Panc1 (cell line): ENCODE measurements at regions not wholly inside any gene's neighbourhood (a gene's known extent, or its start where the extent isn't known, plus 50 kb on each side); places are given as distances from the start of the nearest gene placed in this dataset.

Source experiments
- ATAC-seq: fragments of 200-7000 bp; cut with Tn5 transposase; 2 replicates; pipeline ENCODE4 v1.9.1; 2020; ENCODE audit warnings: mild to moderate bottlenecking, moderate library complexity
- BruUV-seq: library from RNA; stranded (reverse); fragments of 400-500 nt; replicated peaks from 2 replicates; lab custom pipeline; 2021; lab: Mats Ljungman, UMichigan
- CTCF ChIA-PET: fragments of 300-600 bp; sonication (Branson Sonifier 250); formaldehyde crosslinking; loops from one replicate; lab custom pipeline; 2022; ENCODE audit warnings: antibody characterized with exemption; lab: Charles Lee
- POLR2A ChIA-PET: fragments of 300-600 bp; sonication (Branson Sonifier 250); formaldehyde crosslinking; loops from one replicate; lab custom pipeline; 2022; ENCODE audit warnings: antibody characterized with exemption; lab: Charles Lee
- DNase-seq: peaks from one replicate; pipeline ENCODE4 v3.0.0-alpha.2; 2010; ENCODE audit warnings: low read depth, low spot score
- H3K27ac ChIP-seq: 2 replicates; pipeline ENCODE4 v1.5.1; 2011; ENCODE audit warnings: mild to moderate bottlenecking, low read length, inconsistent platforms
- H3K27me3 ChIP-seq: fragments of 200-500 bp; sonication (Bioruptor generic); 2 replicates; pipeline ENCODE4 v1.6.0; 2014; ENCODE audit warnings: low read length, inconsistent platforms; ENCODE audit not compliant: control insufficient read depth, insufficient read depth
- H3K36me3 ChIP-seq: fragments of 200-500 bp; sonication (Bioruptor generic); 2 replicates; pipeline ENCODE4 v1.5.1; 2014; ENCODE audit warnings: inconsistent platforms, mild to moderate bottlenecking, low read length, moderate library complexity; ENCODE audit not compliant: control insufficient read depth, insufficient read depth
- H3K4me1 ChIP-seq: 2 replicates; pipeline ENCODE4 v1.5.1; 2011; ENCODE audit warnings: inconsistent platforms, mild to moderate bottlenecking, low read length, moderate library complexity; ENCODE audit not compliant: control insufficient read depth, insufficient read depth
- H3K4me3 ChIP-seq, 2 experiments: 2 replicates each; pipeline ENCODE4 v1.5.1; 2011 to 2012; ENCODE audit warnings: low read depth in 2 of 2, low read length in 2 of 2, mild to moderate bottlenecking in 2 of 2, inconsistent platforms in 1 of 2, moderate library complexity in 1 of 2
- H3K9me3 ChIP-seq: fragments of 200-500 bp; sonication (Bioruptor generic); 2 replicates; pipeline ENCODE4 v1.5.1; 2014; ENCODE audit warnings: low read depth, mild to moderate bottlenecking, inconsistent platforms, low read length, moderate library complexity; ENCODE audit not compliant: control insufficient read depth, insufficient read depth
- POLR2AphosphoS5 ChIP-seq: IDR thresholded peaks from 2 replicates; pipeline ENCODE4 v1.6.1; 2012; ENCODE audit warnings: mild to moderate bottlenecking, low read depth, low read length, moderate library complexity
- SIN3A ChIP-seq: IDR thresholded peaks from 2 replicates; pipeline ENCODE4 v1.6.1; 2012; ENCODE audit warnings: low read depth, mild to moderate bottlenecking, low read length, moderate library complexity, borderline replicate concordance; ENCODE audit not compliant: insufficient read depth
- TCF7L2 ChIP-seq: IDR thresholded peaks from 2 replicates; pipeline ENCODE4 v1.6.1; 2011; ENCODE audit warnings: mild to moderate bottlenecking, low read depth, low read length, inconsistent platforms
- in situ Hi-C: cut with HindIII; loops from 2 replicates; pipeline ENCODE4 v1.10.0; 2016; ENCODE audit warnings: low sequenced_read_pairs, low pct_unique_long_range_greater_than_20kb
- intact Hi-C: fragments of 100-400 bp; cut with micrococcal nuclease; formaldehyde crosslinking; loops from one replicate; pipeline ENCODE4 v1.10.0; 2022; ENCODE audit not compliant: unreplicated experiment
- TF ChIP-seq, protein P1 (sequence below): fragments of 450-650 bp; IDR thresholded peaks from 2 replicates; pipeline ENCODE4 v1.5.1; 2017; ENCODE audit warnings: mild to moderate bottlenecking
- TF ChIP-seq, protein P2 (sequence below), 2 experiments: IDR thresholded peaks; 2 replicates each; pipeline ENCODE4 v1.6.1; 2011 to 2012; ENCODE audit warnings: low read depth in 2 of 2, control low read depth in 1 of 2, low read length in 1 of 2, mild to moderate bottlenecking in 1 of 2, moderate library complexity in 1 of 2; ENCODE audit not compliant: insufficient read depth in 1 of 2

- intact Hi-C loops (no loop called here), in situ Hi-C loops (no loop called here)
- no peaks in the 10 kb centered on the region for H3K9me3 ChIP-seq
- TF ChIP-seq, protein P1, sequence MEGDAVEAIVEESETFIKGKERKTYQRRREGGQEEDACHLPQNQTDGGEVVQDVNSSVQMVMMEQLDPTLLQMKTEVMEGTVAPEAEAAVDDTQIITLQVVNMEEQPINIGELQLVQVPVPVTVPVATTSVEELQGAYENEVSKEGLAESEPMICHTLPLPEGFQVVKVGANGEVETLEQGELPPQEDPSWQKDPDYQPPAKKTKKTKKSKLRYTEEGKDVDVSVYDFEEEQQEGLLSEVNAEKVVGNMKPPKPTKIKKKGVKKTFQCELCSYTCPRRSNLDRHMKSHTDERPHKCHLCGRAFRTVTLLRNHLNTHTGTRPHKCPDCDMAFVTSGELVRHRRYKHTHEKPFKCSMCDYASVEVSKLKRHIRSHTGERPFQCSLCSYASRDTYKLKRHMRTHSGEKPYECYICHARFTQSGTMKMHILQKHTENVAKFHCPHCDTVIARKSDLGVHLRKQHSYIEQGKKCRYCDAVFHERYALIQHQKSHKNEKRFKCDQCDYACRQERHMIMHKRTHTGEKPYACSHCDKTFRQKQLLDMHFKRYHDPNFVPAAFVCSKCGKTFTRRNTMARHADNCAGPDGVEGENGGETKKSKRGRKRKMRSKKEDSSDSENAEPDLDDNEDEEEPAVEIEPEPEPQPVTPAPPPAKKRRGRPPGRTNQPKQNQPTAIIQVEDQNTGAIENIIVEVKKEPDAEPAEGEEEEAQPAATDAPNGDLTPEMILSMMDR = no peak
- TF ChIP-seq POLR2AphosphoS5 = no peak
- TF ChIP-seq, protein P2, sequence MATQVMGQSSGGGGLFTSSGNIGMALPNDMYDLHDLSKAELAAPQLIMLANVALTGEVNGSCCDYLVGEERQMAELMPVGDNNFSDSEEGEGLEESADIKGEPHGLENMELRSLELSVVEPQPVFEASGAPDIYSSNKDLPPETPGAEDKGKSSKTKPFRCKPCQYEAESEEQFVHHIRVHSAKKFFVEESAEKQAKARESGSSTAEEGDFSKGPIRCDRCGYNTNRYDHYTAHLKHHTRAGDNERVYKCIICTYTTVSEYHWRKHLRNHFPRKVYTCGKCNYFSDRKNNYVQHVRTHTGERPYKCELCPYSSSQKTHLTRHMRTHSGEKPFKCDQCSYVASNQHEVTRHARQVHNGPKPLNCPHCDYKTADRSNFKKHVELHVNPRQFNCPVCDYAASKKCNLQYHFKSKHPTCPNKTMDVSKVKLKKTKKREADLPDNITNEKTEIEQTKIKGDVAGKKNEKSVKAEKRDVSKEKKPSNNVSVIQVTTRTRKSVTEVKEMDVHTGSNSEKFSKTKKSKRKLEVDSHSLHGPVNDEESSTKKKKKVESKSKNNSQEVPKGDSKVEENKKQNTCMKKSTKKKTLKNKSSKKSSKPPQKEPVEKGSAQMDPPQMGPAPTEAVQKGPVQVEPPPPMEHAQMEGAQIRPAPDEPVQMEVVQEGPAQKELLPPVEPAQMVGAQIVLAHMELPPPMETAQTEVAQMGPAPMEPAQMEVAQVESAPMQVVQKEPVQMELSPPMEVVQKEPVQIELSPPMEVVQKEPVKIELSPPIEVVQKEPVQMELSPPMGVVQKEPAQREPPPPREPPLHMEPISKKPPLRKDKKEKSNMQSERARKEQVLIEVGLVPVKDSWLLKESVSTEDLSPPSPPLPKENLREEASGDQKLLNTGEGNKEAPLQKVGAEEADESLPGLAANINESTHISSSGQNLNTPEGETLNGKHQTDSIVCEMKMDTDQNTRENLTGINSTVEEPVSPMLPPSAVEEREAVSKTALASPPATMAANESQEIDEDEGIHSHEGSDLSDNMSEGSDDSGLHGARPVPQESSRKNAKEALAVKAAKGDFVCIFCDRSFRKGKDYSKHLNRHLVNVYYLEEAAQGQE (IDR thresholded peaks at IDR 0.05; ENCODE audit: insufficient read depth in 1 of 2, low read depth in 2 of 2, low read length in 1 of 2) = no peak
- no peak for TF ChIP-seq SIN3A
- no peak for TF ChIP-seq TCF7L2
- BruUV-seq = no TSS peak
- ChIA-PET CTCF (no interaction called here), POLR2A (interaction anchor here (0.7 kb wide), 1 partner anchor 1638 kb away, joined by 6 read pairs; no protein-coding TSS in a partner anchor)
- ATAC-seq (no peak), DNase-seq (no peak)
- no peak overlapping the region for H3K27ac ChIP-seq
- H3K4me3 ChIP-seq = no peak overlapping the region
- H3K36me3 ChIP-seq = no peaks in the 10 kb centered on the region
- no peaks in the 10 kb centered on the region for H3K4me1 ChIP-seq
- H3K27me3 ChIP-seq = no peaks in the 10 kb centered on the region
Measured at GRCh38 chr2:187679454-187679853, 125.2 kb upstream of the TFPI start.

DNA sequence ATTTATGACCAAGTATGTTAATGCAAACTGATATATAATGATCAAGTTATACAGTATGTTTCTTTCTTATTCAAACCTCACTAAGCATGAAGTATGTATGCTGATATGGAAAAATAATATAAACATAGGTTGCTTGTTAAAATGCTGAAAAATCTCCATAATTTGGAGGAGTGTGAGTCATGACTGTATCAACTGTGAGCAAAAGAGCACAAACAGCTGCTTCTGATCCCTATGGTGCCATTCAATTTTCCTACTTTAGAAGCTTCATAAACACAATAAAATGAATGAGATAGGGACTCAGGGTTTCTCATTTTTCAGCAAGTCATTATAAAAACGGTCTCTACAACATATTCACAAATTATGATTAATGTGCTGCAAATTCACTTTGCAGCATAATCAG lies 129.9 kb upstream of the TFPI start:
- DNase-seq = no peak
- ChIA-PET CTCF (no interaction called here), POLR2A (no interaction called here)
- BruUV-seq = no TSS peak
- TF ChIP-seq, protein P2 (IDR thresholded peaks at IDR 0.05; ENCODE audit: insufficient read depth in 1 of 2, low read depth in 2 of 2, low read length in 1 of 2) = no peak
- TF ChIP-seq, protein P1 = no peak
- TF ChIP-seq TCF7L2 = no peak
- in situ Hi-C loops = no loop called here
- Histone ChIP-seq H3K4me3 (no peak overlapping the region), H3K27me3 (no peaks in the 10 kb centered on the region), H3K9me3 (no peaks in the 10 kb centered on the region), H3K36me3 (no peaks in the 10 kb centered on the region), H3K27ac (no peak overlapping the region), H3K4me1 (no peaks in the 10 kb centered on the region; the same call in 1 of the 2 replicates)
- no peak for ATAC-seq
- intact Hi-C loops = no loop called here
